ENCODE measurements at regions not wholly inside any gene's neighbourhood (a gene's known extent, or its start where the extent isn't known, plus 50 kb on each side); places are given as distances from the start of the nearest gene placed in this dataset.

DNA sequence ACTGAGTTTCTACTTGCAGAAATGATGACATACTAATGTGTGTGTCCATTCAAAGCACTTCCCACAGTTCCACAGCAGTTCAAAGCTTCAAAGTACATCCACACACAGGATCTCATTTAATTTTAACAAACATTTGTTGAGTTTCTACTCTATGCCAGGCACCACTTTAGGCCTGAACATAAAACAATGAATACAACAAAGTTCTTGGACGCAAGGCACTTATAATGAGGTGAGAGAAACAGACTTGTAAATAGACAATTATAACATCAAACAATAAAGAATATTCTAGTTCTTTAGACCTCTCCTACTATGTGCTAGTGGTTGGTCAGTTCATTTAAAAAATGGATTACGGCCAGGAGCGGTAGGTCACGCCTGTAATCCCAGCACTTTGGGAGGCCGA, 82.0 kb upstream of the SPANXB1 start:
- Mint-ChIP-seq H3K9me3 (peaks cover 0 to 3% (median 0%) of the 10 kb centered on the region in 5 donors), H3K4me3 (no peak overlapping the region), H3K27ac (no peak overlapping the region), H3K36me3 (no peaks in the 10 kb centered on the region), H3K27me3 (no peaks in the 10 kb centered on the region), H3K4me1 (peaks cover 0 to 18% (median 14%) of the 10 kb centered on the region in 3 donors)
- Histone ChIP-seq H3K27me3 (ENCODE audit: insufficient read depth, low read length, poor library complexity, severe bottlenecking) (no peaks in the 10 kb centered on the region), H3K9me3 (ENCODE audit: low read length) (no peaks in the 10 kb centered on the region), H3K4me3 (ENCODE audit: low read length) (no peak overlapping the region), H3K4me1 (ENCODE audit: insufficient read depth, low read length) (no peaks in the 10 kb centered on the region), H3K27ac (ENCODE audit: low read depth, low read length) (no peak overlapping the region), H3K36me3 (ENCODE audit: insufficient read depth, low read length) (no peaks in the 10 kb centered on the region)
- DNase-seq = no peak
- ChIA-PET POLR2A (no interaction called here), CTCF (no interaction called here)

DNA sequence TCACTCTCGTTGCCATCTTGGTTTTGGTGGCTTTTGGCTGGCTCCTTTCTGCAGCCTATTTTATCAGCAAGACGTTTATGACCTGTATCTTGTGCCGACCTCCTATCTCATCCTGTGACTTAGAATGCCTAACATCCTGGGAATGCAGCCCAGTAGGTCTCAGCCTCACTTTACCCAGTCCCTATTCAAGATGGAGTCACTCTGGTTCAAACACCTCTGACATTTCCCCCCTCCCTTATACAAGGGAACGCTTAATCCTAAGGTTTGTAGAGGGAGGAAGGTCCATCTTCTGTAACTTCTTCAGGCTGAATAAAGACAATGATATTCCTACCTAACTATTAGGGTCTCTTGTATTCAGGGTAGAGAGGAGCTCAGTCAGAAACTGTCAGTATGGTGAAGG, 79.3 kb upstream of the SPANXB1 start:
- Mint-ChIP-seq H3K4me1 (peaks cover 0 to 10% (median 8%) of the 10 kb centered on the region in 3 donors), H3K27ac (no peak overlapping the region)
- no peaks in the 10 kb centered on the region for H3K27me3 ChIP-seq (ENCODE audit: insufficient read depth, low read length, poor library complexity, severe bottlenecking)

DNA sequence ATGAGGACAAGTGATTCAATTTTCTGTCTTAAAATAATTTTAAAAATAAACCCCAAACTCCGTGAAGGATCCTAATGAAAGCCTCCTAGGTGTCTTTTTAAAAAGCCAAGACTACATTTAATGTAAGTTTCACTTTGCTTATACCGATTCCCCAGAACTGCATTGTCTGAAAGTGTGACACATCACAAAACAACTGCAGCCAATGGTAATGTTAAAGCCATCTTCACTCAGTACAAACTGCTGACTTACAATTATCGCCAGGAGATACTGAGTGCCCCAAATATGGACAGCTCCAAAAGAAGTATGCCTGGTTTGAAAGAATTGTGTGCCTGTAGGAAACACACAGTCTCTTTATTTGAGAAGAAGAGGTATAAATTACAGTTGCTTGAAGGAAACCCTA, 73.7 kb upstream of the SPANXB1 start:
- no peak for DNase-seq
- CTCF ChIA-PET = no interaction called here
- POLR2A ChIA-PET = no interaction called here
- Mint-ChIP-seq H3K27me3 (peaks cover 0 to 1% of the 10 kb centered on the region in 2 donors), H3K36me3 (no peaks in the 10 kb centered on the region), H3K4me3 (no peak overlapping the region), H3K4me1 (no peaks in the 10 kb centered on the region), H3K9me3 (peaks cover 0 to 6% (median 0%) of the 10 kb centered on the region in 5 donors), H3K27ac (no peak overlapping the region)
- Histone ChIP-seq H3K36me3 (ENCODE audit: insufficient read depth, low read length) (no peaks in the 10 kb centered on the region), H3K27me3 (ENCODE audit: insufficient read depth, low read length, poor library complexity, severe bottlenecking) (no peaks in the 10 kb centered on the region), H3K9me3 (ENCODE audit: low read length) (no peaks in the 10 kb centered on the region), H3K27ac (ENCODE audit: low read depth, low read length) (no peak overlapping the region), H3K4me1 (ENCODE audit: insufficient read depth, low read length) (no peaks in the 10 kb centered on the region), H3K4me3 (ENCODE audit: low read length) (no peak overlapping the region)

More for the DNA sequence above, 79.3 kb upstream of the SPANXB1 start:
- Mint-ChIP-seq H3K4me3 (no peak overlapping the region), H3K9me3 (peaks cover 0 to 6% (median 0%) of the 10 kb centered on the region in 5 donors), H3K36me3 (no peaks in the 10 kb centered on the region), H3K27me3 (peaks cover 0 to under 1% of the 10 kb centered on the region in 2 donors)
- DNase-seq = no peak
- Histone ChIP-seq H3K36me3 (ENCODE audit: insufficient read depth, low read length) (no peaks in the 10 kb centered on the region), H3K27ac (ENCODE audit: low read depth, low read length) (no peak overlapping the region), H3K4me1 (ENCODE audit: insufficient read depth, low read length) (no peaks in the 10 kb centered on the region), H3K4me3 (ENCODE audit: low read length) (no peak overlapping the region), H3K9me3 (ENCODE audit: low read length) (no peaks in the 10 kb centered on the region)
- ChIA-PET POLR2A (no interaction called here), CTCF (no interaction called here)

- Histone ChIP-seq H3K9me3 (ENCODE audit: low read length) (no peaks in the 10 kb centered on the region), H3K27ac (ENCODE audit: low read depth, low read length) (no peak overlapping the region), H3K27me3 (ENCODE audit: insufficient read depth, low read length, poor library complexity, severe bottlenecking) (no peaks in the 10 kb centered on the region), H3K36me3 (ENCODE audit: insufficient read depth, low read length) (no peaks in the 10 kb centered on the region), H3K4me3 (ENCODE audit: low read length) (no peak overlapping the region), H3K4me1 (ENCODE audit: insufficient read depth, low read length) (no peaks in the 10 kb centered on the region)
- Mint-ChIP-seq H3K4me1 (no peaks in the 10 kb centered on the region), H3K27me3 (peaks cover 0 to 1% of the 10 kb centered on the region in 2 donors), H3K9me3 (no peaks in the 10 kb centered on the region), H3K36me3 (no peaks in the 10 kb centered on the region), H3K27ac (no peak overlapping the region), H3K4me3 (no peak overlapping the region)
- DNase-seq = no peak
- POLR2A ChIA-PET = no interaction called here
- CTCF ChIA-PET = no interaction called here
Measured at GRCh38 chrX:140933016-140933415, 69.4 kb upstream of the SPANXB1 start.

- ChIA-PET POLR2A (no interaction called here), CTCF (no interaction called here)
- no peak overlapping the region for H3K27ac Mint-ChIP-seq
- Histone ChIP-seq H3K4me1 (ENCODE audit: insufficient read depth, low read length) (no peaks in the 10 kb centered on the region), H3K27me3 (ENCODE audit: insufficient read depth, low read length, poor library complexity, severe bottlenecking) (no peaks in the 10 kb centered on the region), H3K4me3 (ENCODE audit: low read length) (no peak overlapping the region), H3K9me3 (ENCODE audit: low read length) (no peaks in the 10 kb centered on the region), H3K27ac (ENCODE audit: low read depth, low read length) (no peak overlapping the region), H3K36me3 (ENCODE audit: insufficient read depth, low read length) (no peaks in the 10 kb centered on the region)
- H3K27me3 Mint-ChIP-seq = no peaks in the 10 kb centered on the region
- no peak for DNase-seq
- no peaks in the 10 kb centered on the region for H3K36me3 Mint-ChIP-seq
- no peaks in the 10 kb centered on the region for H3K4me1 Mint-ChIP-seq
- H3K9me3 Mint-ChIP-seq = no peaks in the 10 kb centered on the region
- no peak overlapping the region for H3K4me3 Mint-ChIP-seq
Measured at GRCh38 chrX:140933874-140934655, 68.3 kb upstream of the SPANXB1 start.

GRCh38 chrX:140943513-140943912, 58.9 kb upstream of the SPANXB1 start:
- ChIA-PET POLR2A (no interaction called here), CTCF (no interaction called here)
- H3K27ac Mint-ChIP-seq = no peak overlapping the region
- Histone ChIP-seq H3K36me3 (ENCODE audit: insufficient read depth, low read length) (no peaks in the 10 kb centered on the region), H3K27me3 (ENCODE audit: insufficient read depth, low read length, poor library complexity, severe bottlenecking) (no peaks in the 10 kb centered on the region), H3K27ac (ENCODE audit: low read depth, low read length) (no peak overlapping the region), H3K9me3 (ENCODE audit: low read length) (no peaks in the 10 kb centered on the region), H3K4me3 (ENCODE audit: low read length) (no peak overlapping the region), H3K4me1 (ENCODE audit: insufficient read depth, low read length) (no peaks in the 10 kb centered on the region)
- H3K27me3 Mint-ChIP-seq = peaks cover 0 to 10% of the 10 kb centered on the region in 2 donors
- H3K36me3 Mint-ChIP-seq = no peaks in the 10 kb centered on the region
- no peaks in the 10 kb centered on the region for H3K9me3 Mint-ChIP-seq
- H3K4me3 Mint-ChIP-seq = no peak overlapping the region
- DNase-seq = no peak
- H3K4me1 Mint-ChIP-seq = no peaks in the 10 kb centered on the region

GRCh38 chrX:140944710-140945109, 57.7 kb upstream of the SPANXB1 start:
- H3K9me3 ChIP-seq (ENCODE audit: low read length) = no peaks in the 10 kb centered on the region
- no peaks in the 10 kb centered on the region for H3K4me1 ChIP-seq (ENCODE audit: insufficient read depth, low read length)
- H3K36me3 ChIP-seq (ENCODE audit: insufficient read depth, low read length) = no peaks in the 10 kb centered on the region
- H3K27ac Mint-ChIP-seq = no peak overlapping the region
- no peak overlapping the region for H3K4me3 Mint-ChIP-seq
- H3K27me3 Mint-ChIP-seq = peaks cover 0 to 10% of the 10 kb centered on the region in 2 donors
- ChIA-PET CTCF (no interaction called here), POLR2A (no interaction called here)
- no peaks in the 10 kb centered on the region for H3K9me3 Mint-ChIP-seq
- H3K4me3 ChIP-seq (ENCODE audit: low read length) = no peak overlapping the region
- H3K27ac ChIP-seq (ENCODE audit: low read depth, low read length) = no peak overlapping the region
- no peak for DNase-seq
- no peaks in the 10 kb centered on the region for H3K27me3 ChIP-seq (ENCODE audit: insufficient read depth, low read length, poor library complexity, severe bottlenecking)
- H3K4me1 Mint-ChIP-seq = no peaks in the 10 kb centered on the region
- no peaks in the 10 kb centered on the region for H3K36me3 Mint-ChIP-seq

GRCh38 chrX:140948827-140949226, 53.6 kb upstream of the SPANXB1 start:
- no peak overlapping the region for H3K27ac Mint-ChIP-seq
- no peaks in the 10 kb centered on the region for H3K4me1 ChIP-seq (ENCODE audit: insufficient read depth, low read length)
- H3K27ac ChIP-seq (ENCODE audit: low read depth, low read length) = no peak overlapping the region
- POLR2A ChIA-PET = no interaction called here
- CTCF ChIA-PET = no interaction called here
- H3K9me3 ChIP-seq (ENCODE audit: low read length) = no peaks in the 10 kb centered on the region
- H3K4me3 ChIP-seq (ENCODE audit: low read length) = no peak overlapping the region
- no peaks in the 10 kb centered on the region for H3K36me3 ChIP-seq (ENCODE audit: insufficient read depth, low read length)
- H3K27me3 Mint-ChIP-seq = peaks cover 0 to 3% of the 10 kb centered on the region in 2 donors
- H3K36me3 Mint-ChIP-seq = no peaks in the 10 kb centered on the region
- H3K4me1 Mint-ChIP-seq = no peaks in the 10 kb centered on the region
- no peak overlapping the region for H3K4me3 Mint-ChIP-seq
- H3K9me3 Mint-ChIP-seq = no peaks in the 10 kb centered on the region
- H3K27me3 ChIP-seq (ENCODE audit: insufficient read depth, low read length, poor library complexity, severe bottlenecking) = no peaks in the 10 kb centered on the region
- no peak for DNase-seq

All from CD8-positive, alpha-beta memory T cell (primary cell).